ENCODE measurements at regions not wholly inside any gene's neighbourhood (a gene's known extent, or its start where the extent isn't known, plus 50 kb on each side); places are given as distances from the start of the nearest gene placed in this dataset.

DNA sequence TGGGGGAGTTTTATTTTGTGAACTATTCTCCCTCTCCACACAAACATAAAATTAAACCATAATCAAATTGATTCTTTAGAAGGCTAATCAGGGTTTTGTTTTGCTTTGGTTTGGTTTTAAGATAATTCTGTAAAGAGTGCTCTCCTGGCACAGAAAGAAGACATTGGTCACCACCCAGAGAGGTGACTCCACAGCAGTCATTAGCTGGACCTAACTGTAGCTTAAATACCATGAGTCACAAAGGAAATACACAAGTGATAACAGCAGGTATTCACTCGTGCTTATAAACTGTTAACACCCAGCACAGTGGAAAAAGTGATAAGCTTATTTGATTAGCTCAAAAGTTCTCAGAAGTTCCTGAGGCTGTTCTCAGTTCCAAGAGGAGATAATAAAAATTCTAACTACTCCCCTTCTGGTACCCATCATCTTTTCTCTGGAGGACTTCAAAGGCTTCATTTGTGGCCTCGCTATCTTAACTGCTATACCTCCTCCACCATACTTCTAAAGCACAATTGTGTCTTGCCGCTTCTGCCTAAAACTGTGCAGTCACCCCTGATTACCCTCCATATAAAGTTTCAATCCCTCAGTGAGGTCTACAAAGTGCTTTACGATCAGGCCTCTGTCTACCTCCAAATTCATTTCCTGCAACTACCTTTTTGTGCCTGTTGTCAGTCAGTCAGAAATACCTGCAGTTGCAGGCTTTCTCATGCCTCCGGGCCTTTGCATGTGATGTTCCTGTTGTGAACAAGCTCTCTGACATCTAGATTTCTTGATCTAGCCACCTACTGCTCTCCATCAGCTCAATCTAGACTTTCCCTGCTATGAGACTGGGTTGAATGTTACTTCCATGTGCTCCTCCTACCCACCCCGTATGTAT is 201.1 kb downstream of the SAMD5 start:
- no peaks in the 10 kb centered on the region for H3K9me3 ChIP-seq (ENCODE audit: low read length)
- H3K27me3 ChIP-seq (ENCODE audit: insufficient read depth, low read length), result peaks cover 2% of the 10 kb centered on the region
- no peaks in the 10 kb centered on the region for H3K36me3 ChIP-seq (ENCODE audit: insufficient read depth, low read length)
- no peaks in the 10 kb centered on the region for H3K4me1 ChIP-seq (ENCODE audit: insufficient read depth, low read length)
- no peak overlapping the region for H2AFZ ChIP-seq (ENCODE audit: low read depth, low read length)
- no peak overlapping the region for H3K4me3 ChIP-seq (ENCODE audit: low read length)

DNA sequence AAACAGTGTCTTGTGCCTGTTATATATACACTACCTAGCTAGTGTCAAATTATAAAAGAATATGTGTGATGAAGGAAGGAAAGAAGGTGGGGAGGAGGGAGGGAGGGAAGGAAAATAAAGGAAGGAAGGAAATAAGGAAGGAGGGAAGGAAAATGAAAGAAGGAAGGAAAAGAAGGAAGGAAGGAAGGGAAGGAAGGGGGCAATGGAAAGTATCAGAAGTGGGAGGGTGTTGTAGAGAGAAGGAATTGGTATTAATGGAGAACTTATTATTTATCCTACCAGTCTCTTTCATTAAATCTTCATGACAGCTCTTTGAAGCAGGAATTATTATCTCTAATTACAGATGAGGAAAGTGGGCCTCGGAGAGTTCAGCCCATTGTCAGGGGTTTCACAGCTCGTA is 202.4 kb downstream of the SAMD5 start:
- no peaks in the 10 kb centered on the region for H3K36me3 ChIP-seq (ENCODE audit: insufficient read depth, low read length)
- H3K27me3 ChIP-seq (ENCODE audit: insufficient read depth, low read length), result peaks cover 2% of the 10 kb centered on the region
- no peaks in the 10 kb centered on the region for H3K9me3 ChIP-seq (ENCODE audit: low read length)
- no peak overlapping the region for H2AFZ ChIP-seq (ENCODE audit: low read depth, low read length)
- no peaks in the 10 kb centered on the region for H3K4me1 ChIP-seq (ENCODE audit: insufficient read depth, low read length)
- H3K4me3 ChIP-seq (ENCODE audit: low read length), result no peak overlapping the region

DNA sequence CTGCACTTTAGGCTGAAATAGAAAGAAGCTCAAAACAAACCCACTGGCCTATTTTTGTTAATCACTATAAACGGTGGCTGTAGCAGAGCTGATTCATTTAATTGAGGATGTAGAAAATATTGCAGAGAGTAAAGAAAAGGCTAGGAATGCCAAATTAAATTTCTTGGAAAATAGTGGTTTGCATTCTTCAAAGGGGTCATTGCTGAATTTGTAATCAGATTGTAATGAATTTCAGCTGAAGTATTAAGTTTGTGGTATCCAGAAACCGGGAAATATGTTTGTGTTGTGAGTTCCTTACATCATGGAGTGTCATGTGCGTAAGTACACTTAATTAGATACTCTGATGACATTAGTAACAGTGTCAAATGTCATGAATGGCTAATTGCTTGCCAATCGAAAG is 203.0 kb downstream of the SAMD5 start:
- H3K36me3 ChIP-seq (ENCODE audit: insufficient read depth, low read length), result no peaks in the 10 kb centered on the region
- H3K9me3 ChIP-seq (ENCODE audit: low read length), result no peaks in the 10 kb centered on the region
- no peak overlapping the region for H3K4me3 ChIP-seq (ENCODE audit: low read length)
- no peaks in the 10 kb centered on the region for H3K4me1 ChIP-seq (ENCODE audit: insufficient read depth, low read length)
- peaks cover 2% of the 10 kb centered on the region for H3K27me3 ChIP-seq (ENCODE audit: insufficient read depth, low read length)
- no peak overlapping the region for H2AFZ ChIP-seq (ENCODE audit: low read depth, low read length)

DNA sequence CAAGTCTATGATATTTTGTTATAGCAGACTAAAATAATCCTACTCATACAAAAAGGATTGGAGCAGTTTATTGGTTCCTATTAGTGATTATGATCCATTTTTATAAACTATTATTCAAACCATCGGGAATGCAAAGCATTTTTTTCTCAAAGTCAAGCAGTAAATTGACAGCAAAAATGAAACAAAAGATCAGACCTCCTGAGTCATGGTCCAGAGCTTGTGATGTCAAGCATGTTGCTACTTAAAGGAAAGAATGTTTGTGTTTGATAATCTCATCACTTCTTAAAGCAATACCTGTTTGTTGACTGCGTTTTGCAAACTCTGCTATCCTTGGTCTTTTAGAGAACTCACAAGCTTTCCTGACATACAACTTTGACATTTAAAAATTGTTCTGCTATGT is 204.4 kb downstream of the SAMD5 start:
- Histone ChIP-seq H3K4me1 (ENCODE audit: insufficient read depth, low read length) (no peaks in the 10 kb centered on the region), H2AFZ (ENCODE audit: low read depth, low read length) (no peak overlapping the region), H3K27me3 (ENCODE audit: insufficient read depth, low read length) (peaks cover 2% of the 10 kb centered on the region), H3K9me3 (ENCODE audit: low read length) (no peaks in the 10 kb centered on the region), H3K36me3 (ENCODE audit: insufficient read depth, low read length) (no peaks in the 10 kb centered on the region), H3K4me3 (ENCODE audit: low read length) (no peak overlapping the region)

DNA sequence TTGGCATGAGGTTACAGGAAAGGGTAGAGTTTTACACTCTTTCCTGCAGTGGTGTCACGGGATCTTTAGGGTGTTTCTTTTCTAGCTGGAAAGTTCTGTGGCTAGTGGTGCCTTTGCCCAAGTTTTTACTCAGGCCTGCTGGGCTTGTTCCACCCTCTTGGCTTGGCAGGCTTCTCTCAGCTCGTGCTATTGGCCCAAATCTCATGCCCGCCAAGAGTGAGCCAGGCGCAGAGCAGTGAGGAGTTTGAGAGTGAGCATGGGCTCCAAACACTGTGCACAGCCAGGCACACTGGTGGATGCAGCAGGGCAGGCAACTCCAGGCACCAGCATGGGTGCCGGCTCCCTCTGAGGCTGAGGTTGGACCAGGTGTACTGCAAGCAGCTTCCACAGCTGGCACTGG is 206.5 kb downstream of the SAMD5 start:
- no peaks in the 10 kb centered on the region for H3K27me3 ChIP-seq (ENCODE audit: insufficient read depth, low read length)
- H2AFZ ChIP-seq (ENCODE audit: low read depth, low read length), result no peak overlapping the region
- H3K9me3 ChIP-seq (ENCODE audit: low read length), result no peaks in the 10 kb centered on the region
- no peaks in the 10 kb centered on the region for H3K4me1 ChIP-seq (ENCODE audit: insufficient read depth, low read length)
- no peak overlapping the region for H3K4me3 ChIP-seq (ENCODE audit: low read length)
- H3K36me3 ChIP-seq (ENCODE audit: insufficient read depth, low read length), result no peaks in the 10 kb centered on the region

DNA sequence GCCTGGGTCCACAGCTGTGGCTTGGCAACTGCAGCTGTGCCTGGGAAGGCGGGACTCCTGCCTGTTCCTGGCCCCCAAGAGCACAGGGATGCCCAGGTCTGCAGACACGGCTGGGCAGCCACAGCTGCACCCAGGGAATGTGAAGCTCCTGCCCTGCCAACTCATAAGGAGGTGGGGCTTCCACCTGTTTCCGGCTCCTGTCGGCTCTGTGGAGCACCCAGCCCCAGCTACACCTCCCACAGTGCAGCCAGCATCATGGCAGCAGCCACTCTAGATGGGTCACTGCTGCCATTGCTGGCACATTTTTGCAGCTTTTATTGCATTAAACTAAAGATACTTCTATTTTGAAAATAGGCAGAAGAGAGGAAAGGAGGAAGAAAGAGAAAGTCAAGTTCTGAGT is 207.9 kb downstream of the SAMD5 start:
- Histone ChIP-seq H3K9me3 (ENCODE audit: low read length) (no peaks in the 10 kb centered on the region), H3K27me3 (ENCODE audit: insufficient read depth, low read length) (no peaks in the 10 kb centered on the region), H3K4me1 (ENCODE audit: insufficient read depth, low read length) (no peaks in the 10 kb centered on the region), H2AFZ (ENCODE audit: low read depth, low read length) (no peak overlapping the region), H3K36me3 (ENCODE audit: insufficient read depth, low read length) (no peaks in the 10 kb centered on the region), H3K4me3 (ENCODE audit: low read length) (no peak overlapping the region)

DNA sequence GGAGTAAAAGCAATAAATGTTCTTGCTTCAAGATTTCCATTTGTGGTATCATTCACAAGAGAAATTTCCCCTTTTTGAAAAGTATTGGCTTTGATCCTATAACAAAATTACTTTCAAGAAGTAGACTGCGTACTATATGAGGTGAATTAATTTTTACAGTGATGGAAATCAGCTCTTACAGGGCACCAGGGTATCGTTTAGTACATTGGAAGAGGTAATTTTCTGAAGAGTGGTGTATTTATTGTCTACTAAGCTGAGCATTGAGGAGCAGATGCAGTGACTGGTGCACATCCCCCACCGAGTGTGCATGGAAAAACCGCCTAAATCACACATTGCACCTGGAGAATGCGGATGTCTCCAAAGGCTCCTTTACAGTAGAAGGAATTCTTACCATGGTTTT is 209.5 kb downstream of the SAMD5 start:
- H3K36me3 ChIP-seq (ENCODE audit: insufficient read depth, low read length), result no peaks in the 10 kb centered on the region
- H3K9me3 ChIP-seq (ENCODE audit: low read length), result no peaks in the 10 kb centered on the region
- no peak overlapping the region for H3K4me3 ChIP-seq (ENCODE audit: low read length)
- H3K4me1 ChIP-seq (ENCODE audit: insufficient read depth, low read length), result no peaks in the 10 kb centered on the region
- H3K27me3 ChIP-seq (ENCODE audit: insufficient read depth, low read length), result no peaks in the 10 kb centered on the region
- no peak overlapping the region for H2AFZ ChIP-seq (ENCODE audit: low read depth, low read length)

DNA sequence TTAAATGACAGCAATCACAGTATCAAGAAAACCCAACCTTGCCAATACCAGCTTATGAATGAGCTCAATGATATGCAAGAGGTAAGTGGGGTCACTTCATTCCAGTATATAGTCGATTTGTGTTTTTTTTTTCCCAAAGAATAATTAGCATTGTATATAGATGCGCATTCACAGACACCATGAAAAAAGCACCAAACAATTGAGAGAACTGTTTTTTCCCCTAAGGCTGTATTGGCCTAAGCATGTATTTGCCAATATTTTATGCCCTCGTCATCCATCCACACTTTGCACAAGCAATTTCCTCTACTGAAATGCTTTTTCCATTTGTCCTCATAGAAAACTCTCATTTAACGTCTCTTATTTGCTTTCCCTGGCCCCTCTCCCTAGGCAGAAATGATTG is 213.7 kb downstream of the SAMD5 start:
- Histone ChIP-seq H3K36me3 (ENCODE audit: insufficient read depth, low read length) (no peaks in the 10 kb centered on the region), H2AFZ (ENCODE audit: low read depth, low read length) (no peak overlapping the region), H3K4me1 (ENCODE audit: insufficient read depth, low read length) (no peaks in the 10 kb centered on the region), H3K4me3 (ENCODE audit: low read length) (no peak overlapping the region), H3K27me3 (ENCODE audit: insufficient read depth, low read length) (no peaks in the 10 kb centered on the region), H3K9me3 (ENCODE audit: low read length) (no peaks in the 10 kb centered on the region)

DNA sequence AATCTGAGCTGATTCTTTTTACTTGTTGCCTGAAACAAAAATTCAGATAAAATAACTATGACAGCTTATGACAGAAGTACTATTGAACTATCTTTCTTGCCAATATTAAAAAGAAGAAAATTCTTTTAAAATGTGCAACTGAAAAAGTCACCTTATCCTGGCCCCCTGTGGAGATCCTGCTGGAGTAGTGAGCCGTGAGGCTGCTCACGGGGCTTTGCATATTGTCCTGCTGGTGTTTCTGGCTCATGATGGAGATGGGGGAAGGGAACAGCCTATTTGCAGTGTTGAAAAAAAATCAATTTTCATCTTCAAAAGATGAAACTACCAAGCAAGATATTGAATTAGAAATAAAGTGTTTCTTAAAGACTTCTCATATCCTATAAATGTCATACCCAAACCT is 216.0 kb downstream of the SAMD5 start:
- no peaks in the 10 kb centered on the region for H3K36me3 ChIP-seq (ENCODE audit: insufficient read depth, low read length)
- no peaks in the 10 kb centered on the region for H3K4me1 ChIP-seq (ENCODE audit: insufficient read depth, low read length)
- no peaks in the 10 kb centered on the region for H3K27me3 ChIP-seq (ENCODE audit: insufficient read depth, low read length)
- no peak overlapping the region for H2AFZ ChIP-seq (ENCODE audit: low read depth, low read length)
- no peaks in the 10 kb centered on the region for H3K9me3 ChIP-seq (ENCODE audit: low read length)
- H3K4me3 ChIP-seq (ENCODE audit: low read length), result no peak overlapping the region

DNA sequence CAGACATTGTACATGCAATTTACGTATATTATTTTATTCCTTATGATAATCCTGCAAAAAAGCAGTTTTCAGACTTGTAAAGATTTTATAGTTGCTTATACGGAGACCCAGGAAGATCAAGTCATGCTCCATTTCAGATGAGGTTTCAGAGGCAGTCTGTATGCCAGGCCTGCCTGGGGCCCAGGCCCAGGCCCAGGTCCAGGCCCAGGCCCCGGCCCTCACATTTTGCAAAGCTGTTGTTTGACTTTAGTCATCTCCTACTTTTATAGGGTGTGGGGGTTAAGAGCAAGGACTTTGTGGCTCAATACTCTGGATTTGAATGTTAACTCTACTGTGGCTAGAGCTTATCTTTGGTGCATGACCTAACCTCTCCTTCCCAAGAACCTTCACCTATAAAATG is 217.9 kb downstream of the SAMD5 start:
- H2AFZ ChIP-seq (ENCODE audit: low read depth, low read length), result no peak overlapping the region
- no peaks in the 10 kb centered on the region for H3K4me1 ChIP-seq (ENCODE audit: insufficient read depth, low read length)
- H3K36me3 ChIP-seq (ENCODE audit: insufficient read depth, low read length), result no peaks in the 10 kb centered on the region
- H3K27me3 ChIP-seq (ENCODE audit: insufficient read depth, low read length), result no peaks in the 10 kb centered on the region
- no peak overlapping the region for H3K4me3 ChIP-seq (ENCODE audit: low read length)
- no peaks in the 10 kb centered on the region for H3K9me3 ChIP-seq (ENCODE audit: low read length)

DNA sequence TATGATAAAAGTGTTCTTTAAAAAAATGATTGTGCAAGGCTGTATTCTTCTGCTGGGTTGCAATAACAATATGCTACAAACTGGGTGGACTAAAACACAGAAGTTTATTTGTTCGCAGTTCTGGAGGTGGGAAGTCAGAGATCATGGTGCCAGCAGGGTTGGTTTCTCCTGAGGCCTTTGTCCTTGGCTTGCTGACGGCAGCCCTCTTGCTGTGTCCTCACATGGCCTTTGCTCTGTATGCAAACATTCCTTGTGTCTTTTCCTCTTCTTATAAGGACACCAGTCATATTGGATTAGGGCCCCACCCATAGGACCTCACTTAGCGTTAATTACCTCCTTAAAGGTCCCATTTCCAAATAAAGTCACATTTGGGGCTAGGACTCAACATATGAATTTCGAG is 220.4 kb downstream of the SAMD5 start:
- H3K36me3 ChIP-seq (ENCODE audit: insufficient read depth, low read length), result no peaks in the 10 kb centered on the region
- no peak overlapping the region for H3K4me3 ChIP-seq (ENCODE audit: low read length)
- no peaks in the 10 kb centered on the region for H3K9me3 ChIP-seq (ENCODE audit: low read length)
- H3K27me3 ChIP-seq (ENCODE audit: insufficient read depth, low read length), result no peaks in the 10 kb centered on the region
- H2AFZ ChIP-seq (ENCODE audit: low read depth, low read length), result no peak overlapping the region
- H3K4me1 ChIP-seq (ENCODE audit: insufficient read depth, low read length), result no peaks in the 10 kb centered on the region

DNA sequence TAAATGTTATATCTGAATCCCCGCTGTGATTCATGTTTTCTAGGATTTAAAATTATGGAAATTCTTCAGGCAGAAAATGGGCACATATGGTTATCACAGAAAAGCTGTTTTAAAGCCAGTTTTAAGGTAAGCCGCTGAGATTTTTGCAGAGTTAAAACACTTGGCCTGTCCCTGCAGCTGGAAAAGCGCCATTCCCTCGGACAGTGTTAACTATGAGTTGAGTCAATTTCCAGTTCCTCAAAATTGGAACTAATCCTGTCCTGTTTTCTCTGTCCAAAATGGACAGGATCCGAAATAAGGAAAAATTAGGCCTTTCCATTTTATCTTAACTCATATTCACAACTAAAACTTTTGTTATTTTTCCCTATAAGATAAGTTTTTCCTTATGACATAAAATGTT is 225.2 kb downstream of the SAMD5 start:
- Histone ChIP-seq H3K4me3 (ENCODE audit: low read length) (no peak overlapping the region), H3K4me1 (ENCODE audit: insufficient read depth, low read length) (no peaks in the 10 kb centered on the region), H3K27me3 (ENCODE audit: insufficient read depth, low read length) (peaks cover 3% of the 10 kb centered on the region), H2AFZ (ENCODE audit: low read depth, low read length) (no peak overlapping the region), H3K9me3 (ENCODE audit: low read length) (no peaks in the 10 kb centered on the region), H3K36me3 (ENCODE audit: insufficient read depth, low read length) (no peaks in the 10 kb centered on the region)

DNA sequence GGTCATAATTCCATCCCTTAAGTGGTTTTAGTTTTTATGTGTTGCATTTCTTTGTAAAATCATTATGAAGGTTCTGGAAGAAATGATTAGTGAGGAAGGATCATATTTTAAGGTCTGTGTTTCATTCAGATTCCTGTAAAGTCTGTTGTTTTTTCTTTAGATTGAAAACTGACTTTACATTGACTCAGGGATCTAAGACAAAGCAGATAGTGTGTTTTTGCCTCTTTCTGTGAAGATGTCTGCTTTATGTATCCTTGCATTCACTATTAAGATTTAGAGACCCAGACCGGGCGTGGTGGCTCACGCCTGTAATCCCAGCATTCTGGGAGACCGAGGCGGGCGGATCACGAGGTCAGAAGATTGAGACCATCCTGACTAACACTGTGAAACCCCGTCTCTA is 225.7 kb downstream of the SAMD5 start:
- no peak overlapping the region for H3K4me3 ChIP-seq (ENCODE audit: low read length)
- no peak overlapping the region for H2AFZ ChIP-seq (ENCODE audit: low read depth, low read length)

DNA sequence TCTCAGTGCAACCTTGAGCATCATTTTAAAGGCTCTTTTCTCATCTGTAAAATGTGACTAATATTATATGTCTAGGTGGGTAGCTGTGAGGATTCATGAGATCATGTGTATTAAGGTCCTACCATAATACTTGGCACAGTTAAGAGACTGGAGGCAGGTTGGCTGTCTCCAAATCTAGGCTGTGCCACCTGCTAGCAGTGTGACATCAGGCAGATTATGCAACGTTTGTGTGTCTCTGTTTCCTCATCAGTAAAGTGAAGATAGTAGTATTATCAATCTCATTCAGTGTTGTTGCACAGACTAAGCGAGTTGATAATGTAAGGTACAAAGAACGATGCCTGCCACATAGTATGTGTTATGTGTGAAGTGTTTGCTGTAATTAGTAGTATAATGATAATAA is 227.4 kb downstream of the SAMD5 start:
- Histone ChIP-seq H3K4me3 (ENCODE audit: low read length) (no peak overlapping the region), H3K4me1 (ENCODE audit: insufficient read depth, low read length) (no peaks in the 10 kb centered on the region), H3K27me3 (ENCODE audit: insufficient read depth, low read length) (peaks cover 3% of the 10 kb centered on the region), H2AFZ (ENCODE audit: low read depth, low read length) (no peak overlapping the region), H3K9me3 (ENCODE audit: low read length) (no peaks in the 10 kb centered on the region), H3K36me3 (ENCODE audit: insufficient read depth, low read length) (no peaks in the 10 kb centered on the region)

More for the DNA sequence above, 225.7 kb downstream of the SAMD5 start:
- no peaks in the 10 kb centered on the region for H3K4me1 ChIP-seq (ENCODE audit: insufficient read depth, low read length)
- peaks cover 3% of the 10 kb centered on the region for H3K27me3 ChIP-seq (ENCODE audit: insufficient read depth, low read length)
- no peaks in the 10 kb centered on the region for H3K36me3 ChIP-seq (ENCODE audit: insufficient read depth, low read length)
- no peaks in the 10 kb centered on the region for H3K9me3 ChIP-seq (ENCODE audit: low read length)
